DMS79 treated with DMSO at 0.1 percent for 48 hours (cell line): ENCODE measurements at regions not wholly inside any gene's neighbourhood (a gene's known extent, or its start where the extent isn't known, plus 50 kb on each side); places are given as distances from the start of the nearest gene placed in this dataset.

Source experiments
- DNase-seq: peaks from one replicate; lab custom pipeline; 2025; lab: John Stamatoyannopoulos, UW

- DNase-seq: no peak
These were observed 112.9 kb upstream of the IQCM start for GRCh38 chr4:149928507-149928906.

GRCh38 chr4:149931431-149931830 lies 115.8 kb upstream of the IQCM start:
- no peak for DNase-seq

DNA sequence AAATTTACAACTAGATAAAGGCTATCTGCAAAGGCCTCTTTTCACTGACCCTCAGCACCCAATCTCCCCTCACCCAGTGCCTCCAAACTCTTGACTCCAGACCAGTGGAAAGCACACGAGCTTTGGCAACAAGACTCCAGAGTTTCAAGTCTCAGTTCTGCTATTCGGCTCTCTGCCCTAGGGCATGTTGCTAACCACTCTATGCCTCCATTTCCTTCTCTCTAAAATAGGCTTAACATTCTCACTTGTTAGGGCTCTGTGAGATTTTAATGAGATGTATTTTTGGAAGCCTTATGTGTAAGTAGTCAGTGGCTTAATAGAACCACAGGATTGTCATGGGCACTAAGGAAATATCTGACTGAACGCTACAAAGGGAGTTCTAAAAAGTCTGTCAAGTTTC lies 116.5 kb upstream of the IQCM start:
- DNase-seq: no peak

DNA sequence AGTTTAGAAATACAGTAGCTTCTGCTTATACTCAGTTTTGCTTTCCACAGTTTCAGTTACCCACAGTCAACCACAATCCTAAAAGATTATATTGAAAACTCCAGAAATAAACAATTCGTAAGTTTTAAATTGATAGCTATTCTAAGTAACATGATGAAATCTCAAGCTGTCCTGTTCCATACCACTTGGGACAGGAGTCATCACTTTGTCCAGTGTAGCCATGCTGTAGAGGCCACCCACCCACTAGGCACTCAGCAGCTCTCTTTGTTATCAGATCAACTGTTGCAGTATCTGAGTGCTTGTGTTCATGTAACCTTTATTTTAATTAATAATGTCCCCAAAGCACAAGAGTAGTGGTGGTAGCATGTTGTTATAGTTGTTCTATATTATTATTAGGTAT lies 117.5 kb upstream of the IQCM start:
- no peak for DNase-seq

DNA sequence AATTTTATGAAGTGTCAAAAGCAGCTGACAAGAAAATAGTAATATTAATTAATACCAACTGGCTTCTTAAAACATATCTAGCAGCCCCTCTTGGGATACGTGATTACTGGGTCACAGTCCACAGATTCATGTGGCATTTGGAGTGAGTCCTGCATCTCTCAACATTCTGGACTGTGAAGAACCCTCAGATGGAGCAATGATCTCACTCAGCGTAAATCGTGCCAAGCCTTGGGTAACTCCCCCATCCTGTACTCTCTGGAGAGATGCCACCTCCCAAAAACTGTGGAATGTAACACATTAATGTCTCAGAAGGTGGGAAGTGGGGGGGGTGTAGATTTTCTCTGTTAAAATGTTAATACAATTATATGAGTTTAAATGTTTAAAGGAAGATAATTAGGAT lies 118.2 kb upstream of the IQCM start:
- DNase-seq: no peak

DNA sequence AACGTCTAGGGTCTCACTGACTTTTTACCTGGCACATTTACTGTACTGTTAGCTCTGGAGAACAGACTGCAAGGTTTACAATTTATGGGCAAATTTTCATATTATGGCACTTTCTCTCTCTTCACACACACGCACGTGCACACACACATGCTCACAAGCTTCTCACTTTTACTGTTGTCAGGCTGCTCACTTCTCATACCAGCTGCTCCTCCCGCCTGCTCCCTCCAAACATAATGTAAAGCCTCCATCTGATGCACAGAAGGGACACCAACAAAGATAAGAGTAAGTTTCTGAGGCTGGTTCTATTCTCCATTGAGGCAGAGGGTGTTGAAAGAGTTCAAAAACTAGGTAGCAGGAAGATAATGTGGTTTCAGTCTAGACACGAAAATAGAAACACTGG lies 128.9 kb upstream of the DCLK2 start:
- no peak for DNase-seq

DNA sequence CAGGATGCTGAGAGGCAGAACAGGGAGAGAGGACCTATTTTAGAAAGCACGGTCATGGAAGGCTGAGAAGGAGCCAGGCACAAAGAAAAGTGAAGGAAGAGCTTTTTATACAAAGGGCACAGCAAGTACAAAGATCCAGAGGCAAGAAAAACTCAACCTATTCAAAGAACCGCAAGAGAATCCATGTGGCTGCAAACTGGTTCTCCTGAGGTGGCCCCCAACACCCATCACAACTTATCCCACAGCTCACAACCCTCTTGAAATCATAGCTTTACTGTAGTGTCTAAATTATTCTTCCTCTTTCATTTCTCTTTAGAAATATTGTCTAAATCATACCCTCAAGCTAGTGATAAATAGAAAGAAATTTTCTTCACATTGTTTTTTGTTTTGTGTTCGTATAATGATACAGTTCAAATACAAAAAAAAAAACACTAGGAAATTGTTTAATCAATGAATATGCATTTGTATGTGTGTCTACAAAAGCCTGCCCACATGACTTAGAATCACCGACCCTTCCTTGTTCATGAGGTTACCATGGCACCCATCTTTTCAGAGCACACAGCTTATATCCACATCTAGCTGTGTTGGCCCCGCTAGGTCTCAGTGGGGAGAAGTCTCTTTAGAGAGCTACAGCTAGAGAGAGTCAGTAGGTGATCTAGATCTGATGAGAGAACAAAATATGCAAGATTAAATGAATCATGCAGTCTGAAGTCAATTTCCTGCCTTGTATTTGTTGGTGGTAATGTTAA lies 126.9 kb upstream of the DCLK2 start:
- no peak for DNase-seq

DNA sequence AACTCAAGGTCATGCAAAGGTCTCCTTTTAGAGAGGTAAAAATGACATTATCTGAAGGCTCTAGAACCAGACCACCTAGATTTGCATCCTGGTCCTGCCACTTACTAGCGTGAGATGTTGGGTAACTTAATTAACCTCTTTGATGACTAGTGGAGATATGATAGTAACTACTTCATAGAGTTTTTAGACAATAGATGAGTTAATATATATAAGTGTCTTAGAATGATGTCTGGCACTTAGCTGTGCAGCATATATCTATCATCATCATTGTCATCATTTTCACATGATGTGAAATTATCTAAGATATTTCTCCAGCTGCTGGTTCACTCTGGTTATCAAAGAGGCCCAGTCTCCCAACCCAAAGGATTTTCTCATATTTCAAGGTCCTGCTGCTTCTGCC lies 126.1 kb upstream of the DCLK2 start:
- no peak for DNase-seq

- no peak for DNase-seq
These were observed 125.5 kb upstream of the DCLK2 start for GRCh38 chr4:149952716-149953115.

DNA sequence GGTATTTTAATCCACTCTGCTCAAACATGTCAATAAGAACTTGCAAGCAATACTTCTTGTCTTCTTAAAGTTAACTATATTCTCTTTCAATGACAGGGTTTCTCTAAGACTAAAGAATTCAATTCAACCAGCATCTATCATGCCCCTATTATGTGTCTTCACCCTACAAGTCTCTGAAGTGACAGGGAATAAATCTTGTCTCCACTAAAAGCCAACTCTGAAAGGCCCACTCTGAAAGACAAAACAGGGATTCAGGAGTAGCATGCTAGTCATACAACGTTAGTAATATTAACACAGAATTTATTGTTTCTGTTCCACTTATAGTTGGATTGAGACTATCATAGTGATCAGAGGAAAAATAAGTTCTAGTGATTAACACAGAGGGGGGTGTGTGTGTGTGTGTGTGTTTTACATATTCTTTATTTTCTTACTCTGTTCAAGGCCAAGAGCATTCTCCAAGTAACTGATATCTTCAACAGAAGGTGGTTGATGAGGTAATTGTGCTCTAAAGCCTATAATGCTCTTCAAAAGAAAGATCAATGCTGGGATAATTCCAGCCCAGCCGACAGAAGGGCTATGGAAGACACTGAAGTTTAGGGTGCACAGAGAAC lies 122.4 kb upstream of the DCLK2 start:
- no peak for DNase-seq

GRCh38 chr4:149956678-149957077 lies 121.6 kb upstream of the DCLK2 start:
- no peak for DNase-seq

DNA sequence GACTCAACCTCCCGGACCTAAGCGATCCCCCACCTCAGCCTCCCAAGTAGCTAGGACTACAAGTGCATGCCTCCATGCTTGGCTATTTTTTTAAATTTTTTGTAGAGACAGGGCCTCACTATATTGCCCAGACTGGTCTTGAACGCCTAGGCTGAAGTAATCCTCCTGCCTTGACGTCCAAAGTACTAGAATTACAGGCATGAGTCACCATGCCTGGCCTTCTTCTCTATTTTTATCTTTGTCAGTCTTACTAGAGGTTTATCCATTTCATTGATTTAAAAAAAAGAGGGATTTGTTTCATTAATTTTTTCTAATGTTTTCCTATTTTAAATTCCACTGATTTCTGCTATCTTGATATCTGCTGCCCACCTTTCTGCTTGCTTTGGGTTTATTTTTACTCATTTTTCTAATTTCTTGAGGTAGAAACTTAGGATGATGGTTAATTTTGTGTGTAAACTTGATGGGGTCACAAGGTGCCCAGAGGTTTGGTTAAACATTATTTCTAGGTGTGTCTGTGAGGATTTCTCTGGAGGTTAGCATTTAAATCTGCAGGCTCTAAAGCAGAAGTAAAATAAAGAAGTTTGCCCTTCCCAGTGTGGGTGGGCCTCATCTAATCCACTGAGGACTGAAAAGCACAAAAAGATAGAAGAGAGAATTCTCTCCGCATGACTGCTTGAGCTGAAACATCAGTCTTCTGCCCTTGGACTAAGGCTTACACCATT lies 116.2 kb upstream of the DCLK2 start:
- DNase-seq: no peak

- no peak for DNase-seq
These were observed 114.0 kb upstream of the DCLK2 start for GRCh38 chr4:149964001-149964796.

DNA sequence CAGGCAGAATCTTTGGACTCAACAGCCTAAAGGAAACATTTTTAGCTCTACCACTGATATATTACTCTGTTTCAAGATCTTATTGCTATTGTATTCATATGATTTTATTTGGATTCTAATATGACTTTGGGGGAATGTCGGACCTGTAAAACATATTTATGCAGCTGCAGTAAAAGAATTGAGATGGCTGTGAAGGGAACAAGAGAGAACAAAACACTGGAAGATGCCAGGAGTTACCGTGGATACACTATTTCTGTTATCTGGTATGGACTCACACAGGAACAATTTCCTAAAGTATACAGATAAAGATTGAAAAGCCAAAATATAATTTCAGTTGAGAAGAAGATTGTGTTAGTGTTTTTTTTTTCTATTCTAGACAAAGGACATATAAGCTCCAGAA lies 113.0 kb upstream of the DCLK2 start:
- DNase-seq: no peak

DNA sequence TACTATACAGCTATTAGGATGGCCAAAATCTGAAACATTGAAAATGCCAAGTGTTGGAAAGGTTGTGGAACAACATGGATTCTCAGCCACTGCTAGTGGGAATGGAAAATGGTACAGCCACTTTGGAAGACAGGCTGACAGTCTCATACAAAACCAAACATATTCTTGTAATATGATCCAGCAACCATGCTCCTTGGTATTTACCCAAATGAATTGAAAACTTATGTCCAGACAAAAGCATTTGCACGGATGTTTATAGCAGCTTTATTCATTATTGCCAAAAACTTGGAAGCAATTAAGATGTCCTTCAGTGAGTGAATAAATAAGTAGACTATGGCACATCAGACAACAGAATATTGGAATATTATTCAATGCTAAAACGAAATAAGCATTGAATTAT lies 105.8 kb upstream of the DCLK2 start:
- no peak for DNase-seq

DNA sequence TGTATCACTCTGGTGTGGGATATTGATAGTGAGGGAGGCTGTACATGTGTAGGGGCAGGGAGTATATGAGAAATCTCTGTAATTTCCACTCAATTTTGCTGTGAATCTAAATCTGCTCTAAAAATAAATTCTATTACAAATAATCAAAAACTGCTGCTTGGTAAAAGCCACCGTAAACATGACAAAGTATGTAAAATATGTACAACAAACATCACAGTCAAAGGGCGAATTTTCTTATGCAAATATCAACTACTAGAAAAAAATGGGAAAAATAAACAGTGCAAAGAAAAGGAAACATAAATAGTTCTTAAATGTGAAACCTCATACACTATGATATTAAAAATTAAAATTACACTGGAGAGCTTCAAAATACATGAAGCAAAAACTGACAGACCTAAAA lies 105.1 kb upstream of the DCLK2 start:
- DNase-seq: no peak

DNA sequence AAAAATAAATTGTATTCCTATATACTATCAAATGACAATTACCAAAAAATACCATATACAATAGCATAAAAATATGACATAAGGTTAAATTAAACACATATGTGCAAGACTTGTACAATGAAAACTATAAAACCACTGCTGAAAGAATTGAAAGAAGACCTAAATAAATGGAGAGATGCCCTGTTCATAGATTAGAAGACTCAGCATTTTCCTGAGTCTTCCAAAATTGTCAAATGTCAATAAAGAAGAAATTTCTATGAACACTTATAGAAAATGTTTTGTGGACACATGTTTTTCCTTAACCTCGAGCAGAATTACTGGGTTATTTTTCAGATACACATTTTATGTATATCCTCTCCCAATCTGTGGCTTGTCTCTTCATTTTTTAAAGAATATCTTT lies 103.1 kb upstream of the DCLK2 start:
- DNase-seq: no peak

DNA sequence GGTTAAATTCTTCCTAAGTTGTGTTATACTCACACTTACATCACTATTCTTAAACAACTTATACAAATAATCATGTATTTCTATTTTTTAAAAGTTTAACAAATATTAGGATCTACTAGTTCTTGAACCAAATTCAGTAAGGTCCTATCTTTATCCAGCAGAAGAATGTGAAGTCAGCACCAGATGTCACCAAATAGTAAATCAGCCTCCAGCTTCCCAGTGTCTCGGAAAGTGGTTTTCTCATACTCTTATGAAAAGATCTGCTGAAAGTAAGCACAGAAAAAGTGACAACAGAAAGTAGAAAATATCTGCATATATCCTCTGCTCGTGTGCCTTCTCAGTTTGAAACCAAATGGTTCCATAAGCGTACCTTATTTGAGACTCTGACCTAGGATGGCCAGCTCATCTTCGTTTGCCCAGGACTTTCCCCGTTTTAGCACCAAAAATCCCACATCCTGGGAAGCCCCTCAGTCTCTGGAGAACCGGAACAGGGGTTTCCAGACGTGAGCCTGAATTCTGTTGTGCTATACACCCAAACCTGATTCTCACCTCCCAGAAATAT lies 98.0 kb upstream of the DCLK2 start:
- no peak for DNase-seq

DNA sequence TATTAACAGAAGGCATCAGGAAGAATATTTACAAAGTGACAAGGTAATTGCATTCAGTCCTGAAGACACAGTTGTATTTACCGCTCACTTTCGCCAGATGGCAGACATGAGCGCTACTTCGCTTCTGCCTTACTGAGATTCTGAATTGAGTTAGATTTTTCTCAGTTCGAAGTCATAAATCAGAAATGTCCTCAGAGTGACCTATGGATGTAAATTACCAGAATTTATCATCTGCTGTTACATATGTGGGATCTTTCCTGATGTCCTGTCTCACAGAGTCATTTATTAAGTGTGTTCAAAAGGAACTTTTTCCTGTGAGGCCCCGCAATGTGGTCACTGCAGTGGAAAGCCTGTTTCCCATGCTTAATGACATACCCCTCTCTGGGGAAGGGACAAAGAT lies 97.3 kb upstream of the DCLK2 start:
- peak; percentile 8 for DNase-seq

GRCh38 chr4:149983401-149983800 lies 94.8 kb upstream of the DCLK2 start:
- no peak for DNase-seq

GRCh38 chr4:149983931-149984330 lies 94.3 kb upstream of the DCLK2 start:
- no peak for DNase-seq

DNA sequence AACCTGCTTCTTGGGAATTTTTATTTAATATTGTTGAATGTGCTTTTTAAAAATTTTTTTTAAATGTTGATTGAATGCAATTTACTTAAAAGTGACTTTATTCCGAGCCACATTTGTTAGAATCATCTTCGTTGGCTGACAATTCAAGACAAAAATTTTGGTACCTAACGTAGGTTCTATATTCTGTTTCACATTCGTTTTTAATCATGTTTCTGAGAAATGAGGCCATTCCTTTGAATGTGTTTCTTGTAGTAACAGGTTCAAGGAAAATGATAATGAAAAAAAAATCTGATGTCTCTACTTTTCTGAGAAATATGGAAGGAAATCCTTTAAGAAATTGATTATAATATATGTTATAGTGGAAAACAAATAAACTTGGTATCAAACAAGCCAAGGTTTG lies 92.3 kb upstream of the DCLK2 start:
- no peak for DNase-seq
